Astrocyte of the spinal cord (primary cell): ENCODE measurements at regions not wholly inside any gene's neighbourhood (a gene's known extent, or its start where the extent isn't known, plus 50 kb on each side); places are given as distances from the start of the nearest gene placed in this dataset.

Experiments
- DNase-seq: peaks from one replicate; pipeline ENCODE4 v3.0.0; 2011; ENCODE audit warnings: low read depth, low spot score
- H3K4me3 ChIP-seq: 2 replicates; pipeline ENCODE4 v1.5.1; 2011; ENCODE audit warnings: low read depth, mild to moderate bottlenecking, low read length, moderate library complexity
- CTCF ChIP-seq: IDR thresholded peaks from 2 replicates; pipeline ENCODE4 v1.5.1; 2012; ENCODE audit warnings: low read depth, mild to moderate bottlenecking, low read length, inconsistent platforms
- in situ Hi-C: cut with HindIII; loops from 2 replicates; pipeline ENCODE4 v1.10.0; 2017; ENCODE audit warnings: low sequenced_read_pairs

- H3K4me3 ChIP-seq: no peak overlapping the region
- no peak for TF ChIP-seq CTCF
- DNase-seq: no peak
- in situ Hi-C loops: no loop called here
Observed at GRCh38 chr18:61093965-61094364, 239.3 kb upstream of the CDH20 start.

GRCh38 chr18:61096226-61096625, 237.0 kb upstream of the CDH20 start:
- in situ Hi-C loops: no loop called here
- no peak for DNase-seq
- TF ChIP-seq CTCF: no peak
- no peak overlapping the region for H3K4me3 ChIP-seq

GRCh38 chr18:61107113-61107512, 226.1 kb upstream of the CDH20 start:
- TF ChIP-seq CTCF: no peak
- H3K4me3 ChIP-seq: no peak overlapping the region
- DNase-seq: no peak

GRCh38 chr18:61108706-61109105, 224.5 kb upstream of the CDH20 start:
- in situ Hi-C loops: no loop called here
- no peak for DNase-seq
- TF ChIP-seq CTCF: no peak
- no peak overlapping the region for H3K4me3 ChIP-seq

More at GRCh38 chr18:61107113-61107512, 226.1 kb upstream of the CDH20 start:
- in situ Hi-C loops: no loop called here

- no peak for DNase-seq
- H3K4me3 ChIP-seq: no peak overlapping the region
- in situ Hi-C loops: no loop called here
- no peak for TF ChIP-seq CTCF
Observed at GRCh38 chr18:61123309-61123708, 209.9 kb upstream of the CDH20 start.

GRCh38 chr18:61127714-61128467, 205.3 kb upstream of the CDH20 start:
- in situ Hi-C loops: no loop called here
- no peak for TF ChIP-seq CTCF
- no peak overlapping the region for H3K4me3 ChIP-seq
- DNase-seq: no peak
